ENCODE measurements at regions not wholly inside any gene's neighbourhood (a gene's known extent, or its start where the extent isn't known, plus 50 kb on each side); places are given as distances from the start of the nearest gene placed in this dataset.
"Not testable (repeated sequence)": the region's sequence is repeated elsewhere in the genome, so short reads cannot be mapped to it uniquely, and the experiment has no call there.

GRCh38 chr2:391696-392095 lies 103.8 kb upstream of the ALKAL2 start:
- Histone ChIP-seq H3K4me3 (ENCODE audit: low read length) (no peak overlapping the region), H3K9ac (ENCODE audit: low read length) (no peak overlapping the region), H3K36me3 (replicated peaks; ENCODE audit: low read depth, low read length) (no peaks in the 10 kb centered on the region), H3K9me3 (ENCODE audit: insufficient read depth, low read length) (no peaks in the 10 kb centered on the region), H3K4me1 (ENCODE audit: low read length) (no peaks in the 10 kb centered on the region), H3K4me2 (ENCODE audit: low read length) (no peak overlapping the region), H2AFZ (ENCODE audit: low read depth, low read length) (no peak overlapping the region), H4K20me1 (ENCODE audit: insufficient read depth, low read length) (no peaks in the 10 kb centered on the region), H3K27me3 (ENCODE audit: low read depth, low read length) (no peaks in the 10 kb centered on the region), H3K79me2 (ENCODE audit: low read length) (no peaks in the 10 kb centered on the region), H3K27ac (ENCODE audit: low read length) (no peak overlapping the region)
- no peak for TF ChIP-seq CTCF (IDR thresholded peaks at IDR 0.05; ENCODE audit: low read depth, low read length)
- no peak for TF ChIP-seq EZH2phosphoT487 (IDR thresholded peaks at IDR 0.05; ENCODE audit: low read depth)

- Histone ChIP-seq H2AFZ (ENCODE audit: low read depth, low read length) (no peak overlapping the region), H3K27ac (ENCODE audit: low read length) (no peak overlapping the region), H3K9ac (ENCODE audit: low read length) (no peak overlapping the region), H3K4me1 (ENCODE audit: low read length) (no peaks in the 10 kb centered on the region), H3K27me3 (ENCODE audit: low read depth, low read length) (no peaks in the 10 kb centered on the region), H3K9me3 (ENCODE audit: insufficient read depth, low read length) (no peaks in the 10 kb centered on the region), H3K4me2 (ENCODE audit: low read length) (no peak overlapping the region), H3K4me3 (ENCODE audit: low read length) (no peak overlapping the region), H4K20me1 (ENCODE audit: insufficient read depth, low read length) (no peaks in the 10 kb centered on the region), H3K79me2 (ENCODE audit: low read length) (no peaks in the 10 kb centered on the region), H3K36me3 (replicated peaks; ENCODE audit: low read depth, low read length) (no peaks in the 10 kb centered on the region)
- TF ChIP-seq EZH2phosphoT487 (IDR thresholded peaks at IDR 0.05; ENCODE audit: low read depth) (no peak), CTCF (IDR thresholded peaks at IDR 0.05; ENCODE audit: low read depth, low read length) (no peak)
Measured at GRCh38 chr2:390959-391358, 103.1 kb upstream of the ALKAL2 start.

- not testable (repeated sequence) for H3K9ac ChIP-seq (ENCODE audit: low read length); H3K4me1 ChIP-seq (ENCODE audit: low read length); H3K36me3 ChIP-seq (replicated peaks; ENCODE audit: low read depth, low read length); H3K9me3 ChIP-seq (ENCODE audit: insufficient read depth, low read length); H4K20me1 ChIP-seq (ENCODE audit: insufficient read depth, low read length); H3K27ac ChIP-seq (ENCODE audit: low read length); H3K4me2 ChIP-seq (ENCODE audit: low read length); H3K4me3 ChIP-seq (ENCODE audit: low read length); H3K27me3 ChIP-seq (ENCODE audit: low read depth, low read length); H3K79me2 ChIP-seq (ENCODE audit: low read length); H2AFZ ChIP-seq (ENCODE audit: low read depth, low read length)
Measured at GRCh38 chr2:389985-390384, 102.1 kb upstream of the ALKAL2 start.

- H3K27me3 ChIP-seq (ENCODE audit: low read depth, low read length); H3K27ac ChIP-seq (ENCODE audit: low read length); H3K4me1 ChIP-seq (ENCODE audit: low read length); H4K20me1 ChIP-seq (ENCODE audit: insufficient read depth, low read length); H3K79me2 ChIP-seq (ENCODE audit: low read length); H3K36me3 ChIP-seq (replicated peaks; ENCODE audit: low read depth, low read length); H3K4me2 ChIP-seq (ENCODE audit: low read length); H3K4me3 ChIP-seq (ENCODE audit: low read length); H2AFZ ChIP-seq (ENCODE audit: low read depth, low read length); H3K9ac ChIP-seq (ENCODE audit: low read length); H3K9me3 ChIP-seq (ENCODE audit: insufficient read depth, low read length): not testable (repeated sequence)
Measured at GRCh38 chr2:388752-389151, 100.9 kb upstream of the ALKAL2 start.

- Histone ChIP-seq H3K9ac (ENCODE audit: low read length) (no peak overlapping the region), H3K79me2 (ENCODE audit: low read length) (no peaks in the 10 kb centered on the region), H3K4me1 (ENCODE audit: low read length) (no peaks in the 10 kb centered on the region), H3K4me3 (ENCODE audit: low read length) (no peak overlapping the region), H3K9me3 (ENCODE audit: insufficient read depth, low read length) (no peaks in the 10 kb centered on the region), H3K27ac (ENCODE audit: low read length) (no peak overlapping the region), H3K4me2 (ENCODE audit: low read length) (no peak overlapping the region), H2AFZ (ENCODE audit: low read depth, low read length) (no peak overlapping the region), H4K20me1 (ENCODE audit: insufficient read depth, low read length) (no peaks in the 10 kb centered on the region), H3K36me3 (replicated peaks; ENCODE audit: low read depth, low read length) (no peaks in the 10 kb centered on the region), H3K27me3 (ENCODE audit: low read depth, low read length) (no peaks in the 10 kb centered on the region)
- TF ChIP-seq EZH2phosphoT487 (IDR thresholded peaks at IDR 0.05; ENCODE audit: low read depth), result no peak
- no peak for TF ChIP-seq CTCF (IDR thresholded peaks at IDR 0.05; ENCODE audit: low read depth, low read length)
Measured at GRCh38 chr2:387980-388421, 100.1 kb upstream of the ALKAL2 start.

Measured in OCI-LY3 (cell line).